WTC11 (cell line): ENCODE measurements at regions not wholly inside any gene's neighbourhood (a gene's known extent, or its start where the extent isn't known, plus 50 kb on each side); places are given as distances from the start of the nearest gene placed in this dataset.

Experiments used
- ATAC-seq: fragments of 200-7000 bp; cut with Tn5 transposase; 2 replicates; pipeline ENCODE4 v1.10.0; 2021; ENCODE audit warnings: mild to moderate bottlenecking, moderate library complexity
- CTCF ChIA-PET: fragments of 300-600 bp; sonication (Branson Sonifier 250); formaldehyde crosslinking; loops from one replicate; lab custom pipeline; 2021; ENCODE audit warnings: antibody characterized with exemption; lab: Charles Lee
- POLR2A ChIA-PET: fragments of 350-600 bp; sonication (Branson Sonifier 250); formaldehyde crosslinking; loops from one replicate; lab custom pipeline; 2021; ENCODE audit warnings: antibody characterized with exemption; lab: Charles Lee
- DNase-seq: peaks from one replicate; pipeline ENCODE4 v3.0.0; 2021; ENCODE audit warnings: low spot score
- H3K27ac Mint-ChIP-seq: 2 replicates; pipeline ENCODE4 v1.8.0; 2021; ENCODE audit warnings: mixed read lengths
- H3K27me3 Mint-ChIP-seq: 2 replicates; pipeline ENCODE4 v1.8.0; 2021; ENCODE audit warnings: low read depth, mild to moderate bottlenecking, moderate library complexity, mixed read lengths
- H3K36me3 Mint-ChIP-seq: 2 replicates; pipeline ENCODE4 v1.8.0; 2021; ENCODE audit warnings: mixed read lengths
- H3K4me1 Mint-ChIP-seq: 2 replicates; pipeline ENCODE4 v1.8.0; 2022; ENCODE audit warnings: mixed read lengths
- H3K4me3 Mint-ChIP-seq: 2 replicates; pipeline ENCODE4 v1.8.0; 2021; ENCODE audit warnings: mild to moderate bottlenecking, moderate library complexity, mixed read lengths
- H3K9me3 Mint-ChIP-seq: 2 replicates; pipeline ENCODE4 v1.8.0; 2021; ENCODE audit warnings: mixed read lengths
- CREB1 ChIP-seq: sonication (generic); formaldehyde crosslinking; IDR thresholded peaks from 2 replicates; pipeline ENCODE4 v1.8.0; 2023; ENCODE audit warnings: mild to moderate bottlenecking, missing genetic modification reagents
- E2F4 ChIP-seq: sonication (generic); formaldehyde crosslinking; IDR thresholded peaks from 2 replicates; pipeline ENCODE4 v1.8.1; 2022; ENCODE audit warnings: low read depth, mild to moderate bottlenecking, moderate library complexity, missing genetic modification reagents, borderline replicate concordance
- EMX1 ChIP-seq: fragments of 250-450 bp; sonication (Bioruptor Pico); IDR thresholded peaks from 2 replicates; pipeline ENCODE4 v1.8.0; 2021; ENCODE audit warnings: mild to moderate bottlenecking
- FOXJ3 ChIP-seq: sonication (generic); formaldehyde crosslinking; IDR thresholded peaks from 2 replicates; pipeline ENCODE4 v1.9.0; 2021; ENCODE audit warnings: missing genetic modification reagents, mild to moderate bottlenecking, borderline replicate concordance
- FOXK1 ChIP-seq: sonication (generic); formaldehyde crosslinking; IDR thresholded peaks from 2 replicates; pipeline ENCODE4 v1.8.0; 2022; ENCODE audit warnings: mild to moderate bottlenecking, moderate library complexity, missing genetic modification reagents
- FOXP1 ChIP-seq: sonication (generic); formaldehyde crosslinking; IDR thresholded peaks from 2 replicates; pipeline ENCODE4 v1.8.0; 2022; ENCODE audit warnings: missing genetic modification reagents, mild to moderate bottlenecking, moderate library complexity, borderline replicate concordance
- GABPB1 ChIP-seq: sonication (generic); formaldehyde crosslinking; IDR thresholded peaks from 2 replicates; pipeline ENCODE4 v1.8.1; 2023; ENCODE audit warnings: mild to moderate bottlenecking, missing genetic modification reagents
- GRHL2 ChIP-seq: fragments of 250-450 bp; sonication (Bioruptor Pico); IDR thresholded peaks from 2 replicates; pipeline ENCODE4 v1.8.0; 2022; ENCODE audit warnings: mild to moderate bottlenecking, moderate library complexity; ENCODE audit not compliant: insufficient replicate concordance, severe bottlenecking
- MXD4 ChIP-seq: fragments of 250-450 bp; sonication (Bioruptor Pico); IDR thresholded peaks from 2 replicates; pipeline ENCODE4 v1.8.0; 2021; ENCODE audit warnings: mild to moderate bottlenecking, moderate library complexity, borderline replicate concordance
- MYBL2 ChIP-seq: sonication (generic); formaldehyde crosslinking; IDR thresholded peaks from 2 replicates; pipeline ENCODE4 v1.8.1; 2023; ENCODE audit warnings: mild to moderate bottlenecking, moderate library complexity, missing genetic modification reagents
- NR1H2 ChIP-seq: sonication (generic); formaldehyde crosslinking; IDR thresholded peaks from 2 replicates; pipeline ENCODE4 v1.9.0; 2021; ENCODE audit warnings: mild to moderate bottlenecking, moderate library complexity, missing genetic modification reagents
- NR2C2 ChIP-seq: sonication (generic); formaldehyde crosslinking; IDR thresholded peaks from 2 replicates; pipeline ENCODE4 v1.8.0; 2022; ENCODE audit warnings: mild to moderate bottlenecking, missing genetic modification reagents
- RORB ChIP-seq: fragments of 250-450 bp; sonication (Bioruptor Pico); IDR thresholded peaks from 2 replicates; pipeline ENCODE4 v1.9.0; 2021; ENCODE audit warnings: mild to moderate bottlenecking
- SMAD4 ChIP-seq: sonication (generic); formaldehyde crosslinking; IDR thresholded peaks from 2 replicates; pipeline ENCODE4 v1.8.0; 2022; ENCODE audit warnings: mild to moderate bottlenecking, missing genetic modification reagents
- TP53 ChIP-seq: sonication (generic); formaldehyde crosslinking; IDR thresholded peaks from 2 replicates; pipeline ENCODE4 v1.8.1; 2023; ENCODE audit warnings: mild to moderate bottlenecking, missing genetic modification reagents
- ZNF121 ChIP-seq: sonication (generic); formaldehyde crosslinking; IDR thresholded peaks from 2 replicates; pipeline ENCODE4 v1.8.0; 2023; ENCODE audit warnings: missing genetic modification reagents
- ZNF219 ChIP-seq: sonication (generic); formaldehyde crosslinking; IDR thresholded peaks from 2 replicates; pipeline ENCODE4 v1.8.0; 2023; ENCODE audit warnings: missing genetic modification reagents, mild to moderate bottlenecking, borderline replicate concordance
- ZNF423 ChIP-seq: fragments of 250-450 bp; sonication (Bioruptor Pico); IDR thresholded peaks from 2 replicates; pipeline ENCODE4 v2.1.2; 2022; ENCODE audit warnings: mild to moderate bottlenecking, moderate library complexity
- ZNF532 ChIP-seq: fragments of 250-450 bp; sonication (Bioruptor Pico); IDR thresholded peaks from 2 replicates; pipeline ENCODE4 v1.9.0; 2021; ENCODE audit warnings: mild to moderate bottlenecking, borderline replicate concordance
- TF ChIP-seq, protein P1 (sequence below): sonication (generic); formaldehyde crosslinking; IDR thresholded peaks from 2 replicates; pipeline ENCODE4 v1.8.0; 2023; ENCODE audit warnings: missing genetic modification reagents
- TF ChIP-seq, protein P2 (sequence below): fragments of 250-450 bp; sonication (Bioruptor Pico); IDR thresholded peaks from 2 replicates; pipeline ENCODE4 v2.1.2; 2022; ENCODE audit warnings: mild to moderate bottlenecking, moderate library complexity
- TF ChIP-seq, protein P3 (sequence below): fragments of 250-450 bp; sonication (Bioruptor Pico); IDR thresholded peaks from 2 replicates; pipeline ENCODE4 v1.9.0; 2021; ENCODE audit warnings: mild to moderate bottlenecking

GRCh38 chr6:93523365-93523764 is 104.0 kb upstream of the EPHA7 start:
- Mint-ChIP-seq H3K4me1 (peaks cover 4% of the 10 kb centered on the region; the same call in 1 of the 2 replicates), H3K27ac (no peak overlapping the region), H3K27me3 (no peaks in the 10 kb centered on the region), H3K4me3 (no peak overlapping the region), H3K36me3 (no peaks in the 10 kb centered on the region), H3K9me3 (no peaks in the 10 kb centered on the region)
- no peak for ATAC-seq
- ChIA-PET CTCF (no interaction called here), POLR2A (no interaction called here)
- DNase-seq: no peak
- TF ChIP-seq, protein P1, sequence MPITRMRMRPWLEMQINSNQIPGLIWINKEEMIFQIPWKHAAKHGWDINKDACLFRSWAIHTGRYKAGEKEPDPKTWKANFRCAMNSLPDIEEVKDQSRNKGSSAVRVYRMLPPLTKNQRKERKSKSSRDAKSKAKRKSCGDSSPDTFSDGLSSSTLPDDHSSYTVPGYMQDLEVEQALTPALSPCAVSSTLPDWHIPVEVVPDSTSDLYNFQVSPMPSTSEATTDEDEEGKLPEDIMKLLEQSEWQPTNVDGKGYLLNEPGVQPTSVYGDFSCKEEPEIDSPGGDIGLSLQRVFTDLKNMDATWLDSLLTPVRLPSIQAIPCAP: no peak
- TF ChIP-seq CREB1 (no peak), TP53 (CRISPR knock-in tag) (no peak), MXD4 (CRISPR knock-in tag) (no peak)

DNA sequence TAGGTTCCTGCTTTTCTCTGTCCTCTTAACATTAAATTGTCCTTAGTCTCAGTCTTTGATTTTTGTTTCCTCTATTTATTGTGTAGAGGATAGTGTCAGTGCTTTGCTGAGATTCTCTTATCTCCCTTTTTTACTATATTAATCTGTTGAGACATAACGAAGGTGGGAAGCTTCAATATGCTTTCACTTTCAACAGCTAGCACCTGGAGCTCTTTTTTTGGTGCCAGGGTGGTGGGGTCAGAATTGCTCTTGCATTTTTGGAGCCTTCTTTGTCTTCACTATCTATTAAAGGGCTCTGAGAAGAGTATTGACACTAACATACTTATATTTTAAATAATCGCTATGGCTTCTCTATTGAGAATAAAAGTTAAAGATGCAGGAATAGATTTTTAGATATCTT is 97.1 kb upstream of the EPHA7 start:
- H3K4me3 Mint-ChIP-seq: no peak overlapping the region
- no peak for TF ChIP-seq EMX1 (CRISPR knock-in tag)
- no peak for TF ChIP-seq ZNF532 (CRISPR knock-in tag)
- TF ChIP-seq, protein P2, sequence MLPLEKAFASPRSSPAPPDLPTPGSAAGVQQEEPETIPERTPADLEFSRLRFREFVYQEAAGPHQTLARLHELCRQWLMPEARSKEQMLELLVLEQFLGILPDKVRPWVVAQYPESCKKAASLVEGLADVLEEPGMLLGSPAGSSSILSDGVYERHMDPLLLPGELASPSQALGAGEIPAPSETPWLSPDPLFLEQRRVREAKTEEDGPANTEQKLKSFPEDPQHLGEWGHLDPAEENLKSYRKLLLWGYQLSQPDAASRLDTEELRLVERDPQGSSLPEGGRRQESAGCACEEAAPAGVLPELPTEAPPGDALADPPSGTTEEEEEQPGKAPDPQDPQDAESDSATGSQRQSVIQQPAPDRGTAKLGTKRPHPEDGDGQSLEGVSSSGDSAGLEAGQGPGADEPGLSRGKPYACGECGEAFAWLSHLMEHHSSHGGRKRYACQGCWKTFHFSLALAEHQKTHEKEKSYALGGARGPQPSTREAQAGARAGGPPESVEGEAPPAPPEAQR (CRISPR knock-in tag): no peak
- TF ChIP-seq ZNF121 (CRISPR knock-in tag): no peak
- no peak for TF ChIP-seq NR1H2 (CRISPR knock-in tag)
- TF ChIP-seq RORB (CRISPR knock-in tag): no peak
- TF ChIP-seq TP53 (CRISPR knock-in tag): no peak
- TF ChIP-seq FOXP1 (CRISPR knock-in tag): no peak
- TF ChIP-seq ZNF423 (CRISPR knock-in tag): no peak
- TF ChIP-seq E2F4 (CRISPR knock-in tag): no peak
- TF ChIP-seq ZNF219 (CRISPR knock-in tag): no peak
- TF ChIP-seq, protein P3, sequence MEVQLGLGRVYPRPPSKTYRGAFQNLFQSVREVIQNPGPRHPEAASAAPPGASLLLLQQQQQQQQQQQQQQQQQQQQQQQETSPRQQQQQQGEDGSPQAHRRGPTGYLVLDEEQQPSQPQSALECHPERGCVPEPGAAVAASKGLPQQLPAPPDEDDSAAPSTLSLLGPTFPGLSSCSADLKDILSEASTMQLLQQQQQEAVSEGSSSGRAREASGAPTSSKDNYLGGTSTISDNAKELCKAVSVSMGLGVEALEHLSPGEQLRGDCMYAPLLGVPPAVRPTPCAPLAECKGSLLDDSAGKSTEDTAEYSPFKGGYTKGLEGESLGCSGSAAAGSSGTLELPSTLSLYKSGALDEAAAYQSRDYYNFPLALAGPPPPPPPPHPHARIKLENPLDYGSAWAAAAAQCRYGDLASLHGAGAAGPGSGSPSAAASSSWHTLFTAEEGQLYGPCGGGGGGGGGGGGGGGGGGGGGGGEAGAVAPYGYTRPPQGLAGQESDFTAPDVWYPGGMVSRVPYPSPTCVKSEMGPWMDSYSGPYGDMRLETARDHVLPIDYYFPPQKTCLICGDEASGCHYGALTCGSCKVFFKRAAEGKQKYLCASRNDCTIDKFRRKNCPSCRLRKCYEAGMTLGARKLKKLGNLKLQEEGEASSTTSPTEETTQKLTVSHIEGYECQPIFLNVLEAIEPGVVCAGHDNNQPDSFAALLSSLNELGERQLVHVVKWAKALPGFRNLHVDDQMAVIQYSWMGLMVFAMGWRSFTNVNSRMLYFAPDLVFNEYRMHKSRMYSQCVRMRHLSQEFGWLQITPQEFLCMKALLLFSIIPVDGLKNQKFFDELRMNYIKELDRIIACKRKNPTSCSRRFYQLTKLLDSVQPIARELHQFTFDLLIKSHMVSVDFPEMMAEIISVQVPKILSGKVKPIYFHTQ (CRISPR knock-in tag): no peak
- no peak for TF ChIP-seq FOXJ3 (CRISPR knock-in tag)
- no peak for TF ChIP-seq GABPB1 (CRISPR knock-in tag)
- TF ChIP-seq SMAD4: no peak
- TF ChIP-seq GRHL2 (CRISPR knock-in tag): no peak
- no peak for TF ChIP-seq NR2C2 (CRISPR knock-in tag)
- no peak for TF ChIP-seq MYBL2 (CRISPR knock-in tag)
- no peak for TF ChIP-seq FOXK1
- DNase-seq (no peak), ATAC-seq (no peak)
- no peak overlapping the region for H3K27ac Mint-ChIP-seq
- no peaks in the 10 kb centered on the region for H3K27me3 Mint-ChIP-seq
- no peaks in the 10 kb centered on the region for H3K36me3 Mint-ChIP-seq
- ChIA-PET CTCF (no interaction called here), POLR2A (no interaction called here)
- peaks cover 4% of the 10 kb centered on the region; the same call in 1 of the 2 replicates for H3K4me1 Mint-ChIP-seq
- H3K9me3 Mint-ChIP-seq: no peaks in the 10 kb centered on the region
